WERI-Rb-1 (cell line): ENCODE measurements at regions not wholly inside any gene's neighbourhood (a gene's known extent, or its start where the extent isn't known, plus 50 kb on each side); places are given as distances from the start of the nearest gene placed in this dataset.
A peak's percentile ranks its signal among the peaks of the same experiment; 100 is the strongest.
"Not testable (repeated sequence)": the region's sequence is repeated elsewhere in the genome, so short reads cannot be mapped to it uniquely, and the experiment has no call there.

ENCODE experiments used
- DNase-seq: peaks from one replicate; pipeline ENCODE4 v3.0.0-alpha.2; 2020
- H3K27ac ChIP-seq: fragments of 250-450 bp; sonication (Bioruptor Pico); 2 replicates; pipeline ENCODE4 v1.5.1; 2020; ENCODE audit warnings: mild to moderate bottlenecking, moderate library complexity
- H3K27me3 ChIP-seq: fragments of 250-450 bp; sonication (Bioruptor Pico); 2 replicates; pipeline ENCODE4 v1.5.1; 2021; ENCODE audit warnings: mild to moderate bottlenecking, low read depth, moderate library complexity; ENCODE audit not compliant: insufficient read depth, severe bottlenecking
- H3K36me3 ChIP-seq: fragments of 250-450 bp; sonication (Bioruptor Pico); 2 replicates; pipeline ENCODE4 v1.5.1; 2020; ENCODE audit warnings: mild to moderate bottlenecking, moderate library complexity
- H3K4me3 ChIP-seq: 2 replicates; pipeline ENCODE4 v1.5.1; 2011; ENCODE audit warnings: low read depth, mild to moderate bottlenecking, control low read depth, low read length
- H3K9me3 ChIP-seq: fragments of 250-450 bp; sonication (Bioruptor Pico); 2 replicates; pipeline ENCODE4 v1.5.1; 2021; ENCODE audit warnings: mild to moderate bottlenecking, moderate library complexity; ENCODE audit not compliant: severe bottlenecking
- CTCF ChIP-seq: IDR thresholded peaks from 2 replicates; pipeline ENCODE4 v1.5.1; 2011; ENCODE audit warnings: low read depth, mild to moderate bottlenecking, control low read depth, inconsistent platforms, low read length

GRCh38 chr2:132068407-132068806 lies 93.3 kb downstream of the ANKRD30BL start:
- not testable (repeated sequence) for DNase-seq, H3K9me3 ChIP-seq, H3K4me3 ChIP-seq, H3K27me3 ChIP-seq, H3K27ac ChIP-seq, H3K36me3 ChIP-seq

- not testable (repeated sequence) for H3K36me3 ChIP-seq, H3K27me3 ChIP-seq, H3K27ac ChIP-seq, DNase-seq, H3K4me3 ChIP-seq, H3K9me3 ChIP-seq
Measured at GRCh38 chr2:132065391-132065790, 96.4 kb downstream of the ANKRD30BL start.

GRCh38 chr2:132039609-132040236 lies 122.0 kb downstream of the ANKRD30BL start:
- not testable (repeated sequence) for H3K9me3 ChIP-seq, DNase-seq, H3K27ac ChIP-seq, H3K4me3 ChIP-seq, H3K27me3 ChIP-seq, H3K36me3 ChIP-seq

- not testable (repeated sequence) for H3K9me3 ChIP-seq, DNase-seq, H3K27me3 ChIP-seq, H3K36me3 ChIP-seq
- Histone ChIP-seq H3K4me3 (peak overlapping the region; percentile 74), H3K27ac (peak overlapping the region; percentile 61; the same call in 1 of the 2 replicates)
Measured at GRCh38 chr2:132038883-132039235, 122.9 kb downstream of the ANKRD30BL start.

- no peak for TF ChIP-seq CTCF
- peak; percentile 11 for DNase-seq
Measured at GRCh38 chr2:132038179-132038882, 123.4 kb downstream of the ANKRD30BL start.

GRCh38 chr2:132037527-132038178 lies 124.1 kb downstream of the ANKRD30BL start:
- H3K9me3 ChIP-seq = no peaks in the 10 kb centered on the region
- H3K4me3 ChIP-seq = peak overlapping the region; percentile 74
- no peaks in the 10 kb centered on the region for H3K36me3 ChIP-seq
- peak overlapping the region; percentile 61 for H3K27ac ChIP-seq
- TF ChIP-seq CTCF = peak; percentile 50
- no peaks in the 10 kb centered on the region for H3K27me3 ChIP-seq
- DNase-seq = peak; percentile 82

More at GRCh38 chr2:132038179-132038882, 123.4 kb downstream of the ANKRD30BL start:
- Histone ChIP-seq H3K4me3 (peak overlapping the region; percentile 74), H3K9me3 (no peaks in the 10 kb centered on the region), H3K27ac (peak overlapping the region; percentile 61), H3K27me3 (no peaks in the 10 kb centered on the region), H3K36me3 (no peaks in the 10 kb centered on the region)

GRCh38 chr2:132034646-132035045 lies 127.1 kb downstream of the ANKRD30BL start:
- no peaks in the 10 kb centered on the region for H3K27me3 ChIP-seq
- no peak overlapping the region for H3K27ac ChIP-seq
- TF ChIP-seq CTCF = no peak
- H3K9me3 ChIP-seq = no peaks in the 10 kb centered on the region
- H3K36me3 ChIP-seq = no peaks in the 10 kb centered on the region
- H3K4me3 ChIP-seq = no peak overlapping the region
- DNase-seq = no peak
